Glutamatergic neuron (in vitro differentiated cells): ENCODE measurements at regions not wholly inside any gene's neighbourhood (a gene's known extent, or its start where the extent isn't known, plus 50 kb on each side); places are given as distances from the start of the nearest gene placed in this dataset.

Experiments used
- DNase-seq: peaks from one replicate; pipeline ENCODE4 v3.0.0; 2022
- H3K27ac Mint-ChIP-seq: one replicate; pipeline ENCODE4 v1.8.0; 2020; ENCODE audit warnings: mild to moderate bottlenecking, mixed read lengths, inconsistent platforms; ENCODE audit not compliant: unreplicated experiment
- H3K27me3 Mint-ChIP-seq: one replicate; pipeline ENCODE4 v1.8.0; 2020; ENCODE audit warnings: mild to moderate bottlenecking, moderate library complexity, mixed read lengths, inconsistent platforms; ENCODE audit not compliant: unreplicated experiment
- H3K36me3 Mint-ChIP-seq: one replicate; pipeline ENCODE4 v1.8.0; 2020; ENCODE audit warnings: mild to moderate bottlenecking, mixed read lengths, inconsistent platforms; ENCODE audit not compliant: unreplicated experiment
- H3K4me1 Mint-ChIP-seq: one replicate; pipeline ENCODE4 v1.8.0; 2020; ENCODE audit warnings: mild to moderate bottlenecking, low read depth, mixed read lengths, inconsistent platforms; ENCODE audit not compliant: unreplicated experiment
- H3K4me3 Mint-ChIP-seq: one replicate; pipeline ENCODE4 v1.8.0; 2020; ENCODE audit warnings: mild to moderate bottlenecking, mixed read lengths, inconsistent platforms; ENCODE audit not compliant: unreplicated experiment
- H3K9me3 Mint-ChIP-seq: one replicate; pipeline ENCODE4 v1.8.0; 2020; ENCODE audit warnings: mild to moderate bottlenecking, moderate library complexity, mixed read lengths, inconsistent platforms; ENCODE audit not compliant: unreplicated experiment
- CTCF ChIP-seq: fragments of 200-600 bp; sonication (generic); IDR thresholded peaks from one replicate; pipeline ENCODE4 v1.5.0; 2021; ENCODE audit not compliant: partially characterized antibody, unreplicated experiment

- no peak overlapping the region for H3K4me3 Mint-ChIP-seq
Measured at GRCh38 chr11:38680166-38680565, 2082.1 kb upstream of the RAG2 start.

DNA sequence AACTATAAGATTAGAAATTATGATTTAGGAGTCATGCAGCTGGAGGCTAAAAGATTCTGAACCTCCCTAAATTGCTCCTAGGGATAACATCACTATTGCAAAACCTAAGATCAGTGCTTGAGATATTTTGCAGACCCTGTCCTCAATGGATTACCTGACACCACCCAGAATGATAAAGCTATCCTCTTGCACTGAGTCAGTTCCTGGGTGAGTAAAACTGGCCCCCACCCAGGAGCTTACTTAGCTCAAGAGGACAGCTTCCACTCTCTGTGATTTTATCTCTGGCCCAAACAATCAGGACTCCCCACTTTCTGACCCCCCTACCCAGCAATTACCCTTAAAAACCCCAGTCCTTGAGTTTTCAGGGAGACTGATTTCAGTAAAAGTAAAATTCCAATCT lies 2074.4 kb upstream of the RAG2 start:
- no peak for TF ChIP-seq CTCF
- Mint-ChIP-seq H3K27me3 (no peaks in the 10 kb centered on the region), H3K36me3 (no peaks in the 10 kb centered on the region), H3K4me1 (peaks cover 4% of the 10 kb centered on the region), H3K9me3 (peaks cover 2% of the 10 kb centered on the region), H3K4me3 (no peak overlapping the region), H3K27ac (no peak overlapping the region)
- DNase-seq, result no peak

More at GRCh38 chr11:38680166-38680565, 2082.1 kb upstream of the RAG2 start:
- no peaks in the 10 kb centered on the region for H3K27me3 Mint-ChIP-seq
- H3K36me3 Mint-ChIP-seq, result no peaks in the 10 kb centered on the region
- TF ChIP-seq CTCF, result no peak
- no peak for DNase-seq
- no peak overlapping the region for H3K27ac Mint-ChIP-seq
- H3K4me1 Mint-ChIP-seq, result no peaks in the 10 kb centered on the region
- no peaks in the 10 kb centered on the region for H3K9me3 Mint-ChIP-seq

DNA sequence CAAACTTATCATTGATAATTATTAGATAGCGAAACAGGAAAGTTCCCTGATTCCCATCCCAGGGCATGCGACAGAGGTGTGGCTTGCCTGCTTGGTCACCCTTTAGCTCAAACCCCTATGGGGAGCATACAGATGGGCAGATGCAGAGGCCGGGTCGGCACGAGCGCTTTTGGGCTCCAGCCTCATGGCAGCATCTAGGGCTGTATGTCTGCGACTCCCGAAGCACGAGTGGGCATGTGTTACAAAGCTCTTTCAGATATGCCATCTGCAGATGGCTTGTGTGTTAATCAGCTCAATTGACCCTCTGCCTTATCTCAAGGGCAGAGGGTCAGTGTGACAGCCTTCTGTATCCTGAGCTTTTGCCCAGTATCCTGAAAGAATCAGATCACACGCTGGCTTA lies 2069.3 kb upstream of the RAG2 start:
- no peaks in the 10 kb centered on the region for H3K36me3 Mint-ChIP-seq
- no peak overlapping the region for H3K4me3 Mint-ChIP-seq
- DNase-seq, result peak; percentile 25
- peaks cover 2% of the 10 kb centered on the region for H3K9me3 Mint-ChIP-seq
- no peak for TF ChIP-seq CTCF
- peaks cover 4% of the 10 kb centered on the region for H3K4me1 Mint-ChIP-seq
- no peaks in the 10 kb centered on the region for H3K27me3 Mint-ChIP-seq
- peak overlapping the region; percentile 49 for H3K27ac Mint-ChIP-seq

DNA sequence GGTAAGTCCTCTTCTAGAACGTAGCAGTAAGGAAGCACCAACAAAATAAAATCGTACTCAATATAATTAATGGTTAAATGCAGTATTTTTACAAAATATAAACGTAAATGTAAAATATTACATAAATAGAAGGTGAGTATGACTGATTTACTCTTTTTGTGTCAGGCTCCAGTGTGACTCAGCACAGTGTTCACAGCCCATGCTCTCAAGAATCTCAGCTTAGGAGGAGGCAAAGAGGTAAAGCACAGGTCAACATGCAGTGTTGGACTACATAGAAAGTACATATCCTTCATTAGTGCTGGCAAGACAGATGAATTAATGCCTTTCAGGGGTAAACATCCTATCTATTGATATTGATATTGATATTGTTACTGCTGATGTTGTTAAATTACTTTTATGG lies 2050.6 kb upstream of the RAG2 start:
- no peaks in the 10 kb centered on the region for H3K36me3 Mint-ChIP-seq
- no peaks in the 10 kb centered on the region for H3K27me3 Mint-ChIP-seq
- H3K27ac Mint-ChIP-seq, result no peak overlapping the region
- no peaks in the 10 kb centered on the region for H3K4me1 Mint-ChIP-seq
- no peak for TF ChIP-seq CTCF
- DNase-seq, result no peak
- H3K9me3 Mint-ChIP-seq, result no peaks in the 10 kb centered on the region
- no peak overlapping the region for H3K4me3 Mint-ChIP-seq

GRCh38 chr11:38646382-38646781 lies 2048.3 kb upstream of the RAG2 start:
- TF ChIP-seq CTCF, result no peak
- H3K36me3 Mint-ChIP-seq, result no peaks in the 10 kb centered on the region
- no peak overlapping the region for H3K4me3 Mint-ChIP-seq
- H3K9me3 Mint-ChIP-seq, result no peaks in the 10 kb centered on the region
- no peak overlapping the region for H3K27ac Mint-ChIP-seq
- H3K27me3 Mint-ChIP-seq, result no peaks in the 10 kb centered on the region
- no peaks in the 10 kb centered on the region for H3K4me1 Mint-ChIP-seq
- no peak for DNase-seq
